Esophagus muscularis mucosa (tissue), 4 donors: ENCODE measurements at regions not wholly inside any gene's neighbourhood (a gene's known extent, or its start where the extent isn't known, plus 50 kb on each side); places are given as distances from the start of the nearest gene placed in this dataset.

Source experiments
- DNase-seq: peaks from one replicate; pipeline ENCODE4 v3.0.0-alpha.2; 2017; ENCODE audit errors: extremely low spot score
- H3K27ac ChIP-seq, 4 donors: fragments of 200-600 bp; sonication (generic); replicated peaks in 1 of 4; 1 replicate in 3 of 4; 2 replicates in 1 of 4; pipeline ENCODE4 v1.5.1; 2016 to 2019; ENCODE audit warnings: mild to moderate bottlenecking in 1 of 4
- H3K27me3 ChIP-seq, 4 donors: fragments of 200-600 bp; sonication (generic); one replicate each; pipeline versions ENCODE4 v1.5.1 to v1.6.0; 2016 to 2019
- H3K36me3 ChIP-seq, 4 donors: fragments of 200-600 bp; sonication (generic); one replicate each; pipeline ENCODE4 v1.5.1; 2016 to 2019
- H3K4me1 ChIP-seq, 4 donors: fragments of 200-600 bp; sonication (generic); one replicate each; pipeline ENCODE4 v1.5.1; 2016 to 2019
- H3K4me3 ChIP-seq, 4 donors: fragments of 200-600 bp; sonication (generic); 1 replicate in 2 of 4; 2 replicates in 2 of 4; pipeline ENCODE4 v1.5.1; 2016 to 2019; ENCODE audit warnings: mild to moderate bottlenecking in 4 of 4, moderate library complexity in 1 of 4
- H3K9me3 ChIP-seq, 4 donors: fragments of 200-600 bp; sonication (generic); 1 replicate in 3 of 4; 2 replicates in 1 of 4; pipeline ENCODE4 v1.5.1; 2016 to 2019
- CTCF ChIP-seq, 3 experiments: fragments of 200-600 bp in 2 of 3; fragments of 450-650 bp in 1 of 3; sonication (generic) in 2 of 3; IDR thresholded peaks; one replicate each; pipeline ENCODE4 v1.5.1; 2017 to 2019; ENCODE audit warnings: antibody characterized with exemption in 3 of 3, mild to moderate bottlenecking in 2 of 3, moderate library complexity in 1 of 3
- EP300 ChIP-seq: sonication (generic); formaldehyde crosslinking; IDR thresholded peaks from one replicate; pipeline ENCODE4 v1.6.1; 2017; ENCODE audit warnings: antibody characterized with exemption
- POLR2A ChIP-seq: fragments of 450-650 bp; IDR thresholded peaks from one replicate; pipeline ENCODE4 v1.6.1; 2017; ENCODE audit warnings: antibody characterized with exemption, moderate library complexity, mild to moderate bottlenecking, low read depth
- POLR2AphosphoS5 ChIP-seq, 2 donors: sonication (generic); formaldehyde crosslinking; IDR thresholded peaks; one replicate each; pipeline ENCODE4 v1.6.1; 2017; ENCODE audit warnings: antibody characterized with exemption in 2 of 2
- WGBS: methylation state at CpG from one replicate; pipeline ENCODE4 v1.1.5; 2018; 5-methylcytosine and 5-hydroxymethylcytosine counted together
- intact Hi-C: fragments of 100-400 bp; cut with DNase I; formaldehyde crosslinking; loops from one replicate; pipeline ENCODE4 v1.15.1; 2023

- Histone ChIP-seq H3K27me3 (no peaks in the 10 kb centered on the region), H3K36me3 (no peaks in the 10 kb centered on the region), H3K4me3 (no peak overlapping the region), H3K4me1 (no peaks in the 10 kb centered on the region), H3K9me3 (no peaks in the 10 kb centered on the region), H3K27ac (no peak overlapping the region)
- intact Hi-C loops, result no loop called here
- DNase-seq, result no peak
- TF ChIP-seq POLR2A (no peak), POLR2AphosphoS5 (IDR thresholded peaks at IDR 0.05) (no peak), CTCF (IDR thresholded peaks at IDR 0.05) (no peak), EP300 (no peak)
- 89% methylated on average over 3 of the region's 3 CpGs for WGBS
Measured at GRCh38 chr6:148109732-148110131, 232.9 kb upstream of the SASH1 start.

GRCh38 chr6:148110925-148111324 is 231.7 kb upstream of the SASH1 start:
- DNase-seq, result no peak
- Histone ChIP-seq H3K9me3 (no peaks in the 10 kb centered on the region), H3K4me1 (no peaks in the 10 kb centered on the region), H3K4me3 (no peak overlapping the region), H3K36me3 (no peaks in the 10 kb centered on the region), H3K27me3 (no peaks in the 10 kb centered on the region), H3K27ac (no peak overlapping the region)
- WGBS, result 96% methylated on average over 3 of the region's 3 CpGs
- intact Hi-C loops, result no loop called here
- TF ChIP-seq EP300 (no peak), CTCF (IDR thresholded peaks at IDR 0.05) (no peak), POLR2A (no peak), POLR2AphosphoS5 (IDR thresholded peaks at IDR 0.05) (no peak)

GRCh38 chr6:148112851-148113319 is 229.8 kb upstream of the SASH1 start:
- Histone ChIP-seq H3K27ac (no peak overlapping the region), H3K4me1 (no peaks in the 10 kb centered on the region), H3K4me3 (no peak overlapping the region), H3K36me3 (no peaks in the 10 kb centered on the region), H3K27me3 (no peaks in the 10 kb centered on the region), H3K9me3 (no peaks in the 10 kb centered on the region)
- WGBS, result 92% methylated on average over 2 of the region's 2 CpGs
- intact Hi-C loops, result no loop called here
- DNase-seq, result no peak
- TF ChIP-seq CTCF (IDR thresholded peaks at IDR 0.05) (no peak), EP300 (no peak), POLR2AphosphoS5 (IDR thresholded peaks at IDR 0.05) (no peak), POLR2A (no peak)

GRCh38 chr6:148116001-148116400 is 226.6 kb upstream of the SASH1 start:
- Histone ChIP-seq H3K36me3 (no peaks in the 10 kb centered on the region), H3K27ac (no peak overlapping the region), H3K4me1 (no peaks in the 10 kb centered on the region), H3K4me3 (no peak overlapping the region), H3K27me3 (no peaks in the 10 kb centered on the region), H3K9me3 (no peaks in the 10 kb centered on the region)
- intact Hi-C loops, result no loop called here
- no peak for TF ChIP-seq CTCF (IDR thresholded peaks at IDR 0.05)
- TF ChIP-seq POLR2A, result no peak
- no peak for TF ChIP-seq POLR2AphosphoS5 (IDR thresholded peaks at IDR 0.05)
- TF ChIP-seq EP300, result no peak
- no peak for DNase-seq
- WGBS, result 86% methylated on average over 3 of the region's 3 CpGs

GRCh38 chr6:148118244-148118643 is 224.4 kb upstream of the SASH1 start:
- Histone ChIP-seq H3K27ac (no peak overlapping the region), H3K27me3 (no peaks in the 10 kb centered on the region), H3K36me3 (no peaks in the 10 kb centered on the region), H3K4me1 (no peaks in the 10 kb centered on the region), H3K4me3 (no peak overlapping the region), H3K9me3 (no peaks in the 10 kb centered on the region)
- WGBS, result 95% methylated on average over 1 of the region's 1 CpG
- TF ChIP-seq POLR2A (no peak), EP300 (no peak), POLR2AphosphoS5 (IDR thresholded peaks at IDR 0.05) (no peak), CTCF (IDR thresholded peaks at IDR 0.05) (no peak)
- DNase-seq, result no peak
- intact Hi-C loops, result no loop called here
